GM18870 (cell line): ENCODE measurements at regions not wholly inside any gene's neighbourhood (a gene's known extent, or its start where the extent isn't known, plus 50 kb on each side); places are given as distances from the start of the nearest gene placed in this dataset.
"Not testable (repeated sequence)": the region's sequence is repeated elsewhere in the genome, so short reads cannot be mapped to it uniquely, and the experiment has no call there.

Experiments used
- ATAC-seq: cut with Tn5 transposase; IDR thresholded peaks from one replicate; pipeline ENCODE4 v1.9.1; 2021; ENCODE audit warnings: moderate library complexity; ENCODE audit not compliant: unreplicated experiment

GRCh38 chr6:51285876-51286275, 467.2 kb downstream of the TFAP2B start:
- no peak for ATAC-seq

- ATAC-seq, result no peak
These were observed 470.4 kb downstream of the TFAP2B start for GRCh38 chr6:51289041-51289440.

DNA sequence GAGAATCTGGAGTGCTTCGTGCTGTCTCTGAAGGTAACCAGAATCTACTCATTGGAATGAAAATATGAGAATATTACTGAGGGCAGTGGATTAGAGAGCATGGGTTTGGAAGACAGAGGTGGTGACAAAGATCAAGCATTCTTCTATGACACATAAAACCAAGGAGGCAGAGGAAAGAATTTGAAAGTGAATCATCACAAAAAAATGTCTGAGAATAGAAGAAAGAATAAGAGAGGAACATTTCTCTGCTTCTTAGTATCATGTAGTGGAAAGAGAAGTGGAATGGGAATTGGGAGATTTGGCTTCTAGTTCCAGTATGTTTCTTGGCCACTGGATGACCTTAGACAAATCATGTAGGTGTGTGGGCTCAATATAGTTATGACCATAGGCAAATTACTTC, 474.0 kb downstream of the TFAP2B start:
- ATAC-seq, result no peak

- ATAC-seq, result no peak
These were observed 481.1 kb downstream of the TFAP2B start for GRCh38 chr6:51299621-51300380.

GRCh38 chr6:51300510-51300909, 481.8 kb downstream of the TFAP2B start:
- no peak for ATAC-seq

DNA sequence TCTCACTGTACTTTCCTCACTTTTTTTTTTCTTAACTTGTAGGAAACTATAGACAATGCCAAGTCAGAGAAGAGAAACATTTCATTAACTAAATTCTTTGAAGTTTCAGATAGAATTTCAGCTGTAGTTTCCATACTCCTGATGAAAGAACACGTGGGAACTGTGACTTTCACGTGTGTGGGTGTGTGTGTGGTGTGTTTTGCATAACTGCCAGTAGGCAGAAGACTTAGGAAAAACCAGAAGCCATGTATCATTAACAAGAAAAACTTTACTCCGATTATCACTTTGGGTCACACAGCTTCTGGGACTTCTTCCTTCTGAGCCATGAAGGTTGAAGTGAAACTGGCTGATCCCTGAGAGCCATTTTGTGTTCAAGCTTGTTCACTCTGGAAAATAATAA, 483.3 kb downstream of the TFAP2B start:
- peak; percentile 57 for ATAC-seq

GRCh38 chr6:51302431-51302830, 483.8 kb downstream of the TFAP2B start:
- ATAC-seq, result no peak

DNA sequence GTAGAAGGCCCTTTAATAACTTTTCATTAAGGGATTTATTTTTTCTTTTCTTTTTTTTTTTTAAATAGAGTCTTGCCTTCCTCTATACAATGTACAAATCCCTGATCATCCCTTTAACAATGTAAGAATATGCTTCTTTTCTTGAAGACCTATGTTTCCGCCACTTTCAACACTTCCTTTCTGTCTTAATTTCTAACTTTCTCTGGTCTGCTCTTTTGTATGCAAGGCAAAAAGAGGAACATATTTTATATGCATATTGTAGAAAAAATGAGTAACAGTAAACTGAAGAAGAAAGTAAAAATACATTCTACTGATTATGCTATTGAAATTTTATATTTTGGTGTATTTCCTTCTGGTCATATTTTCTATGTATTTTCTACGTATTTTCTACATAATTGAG, 484.7 kb downstream of the TFAP2B start:
- no peak for ATAC-seq

DNA sequence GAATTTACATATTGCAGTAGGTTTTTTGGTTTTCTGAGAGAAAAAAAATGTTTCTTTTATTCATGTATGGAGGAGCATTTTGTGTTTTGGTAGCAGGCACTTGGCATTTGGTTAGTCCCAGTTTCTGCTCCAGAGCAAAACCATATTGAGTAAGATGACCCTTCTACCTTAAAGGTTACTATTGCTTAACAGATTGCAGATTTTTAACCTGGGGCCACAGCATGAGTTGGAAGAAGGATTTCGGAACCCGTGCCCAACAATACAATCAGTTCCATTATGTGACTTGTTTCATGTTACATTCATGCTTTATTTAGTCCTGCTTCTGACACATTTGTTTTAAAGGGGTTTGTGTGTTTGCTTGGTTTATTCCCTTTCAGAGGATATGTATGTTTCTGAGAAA, 496.3 kb downstream of the TFAP2B start:
- no peak for ATAC-seq

GRCh38 chr6:51318674-51319073, 500.0 kb downstream of the TFAP2B start:
- no peak for ATAC-seq

GRCh38 chr6:51321477-51321876, 502.8 kb downstream of the TFAP2B start:
- not testable (repeated sequence) for ATAC-seq

- ATAC-seq, result no peak
These were observed 503.8 kb downstream of the TFAP2B start for GRCh38 chr6:51322505-51322904.

GRCh38 chr6:51323056-51323455, 504.4 kb downstream of the TFAP2B start:
- no peak for ATAC-seq

DNA sequence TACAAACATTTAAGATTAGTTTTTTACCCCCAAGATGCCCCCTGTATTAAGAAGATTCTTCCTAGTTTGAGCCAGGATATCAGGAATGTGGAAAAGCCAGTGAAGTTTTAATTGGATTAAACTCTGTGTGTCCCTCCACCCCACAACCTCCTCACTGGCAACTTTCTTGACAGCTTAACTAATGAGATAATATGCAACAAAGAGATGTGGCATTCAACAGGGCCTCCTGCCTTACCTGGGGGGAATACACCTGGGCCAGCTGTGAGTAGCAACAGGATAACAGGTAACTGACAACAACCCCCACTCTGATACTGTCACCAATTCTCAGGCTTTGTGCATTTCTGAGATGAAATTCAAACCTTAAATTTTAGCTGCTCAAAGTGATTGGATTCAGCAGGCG, 512.3 kb downstream of the TFAP2B start:
- no peak for ATAC-seq

- no peak for ATAC-seq
These were observed 516.9 kb downstream of the TFAP2B start for GRCh38 chr6:51335543-51335942.

DNA sequence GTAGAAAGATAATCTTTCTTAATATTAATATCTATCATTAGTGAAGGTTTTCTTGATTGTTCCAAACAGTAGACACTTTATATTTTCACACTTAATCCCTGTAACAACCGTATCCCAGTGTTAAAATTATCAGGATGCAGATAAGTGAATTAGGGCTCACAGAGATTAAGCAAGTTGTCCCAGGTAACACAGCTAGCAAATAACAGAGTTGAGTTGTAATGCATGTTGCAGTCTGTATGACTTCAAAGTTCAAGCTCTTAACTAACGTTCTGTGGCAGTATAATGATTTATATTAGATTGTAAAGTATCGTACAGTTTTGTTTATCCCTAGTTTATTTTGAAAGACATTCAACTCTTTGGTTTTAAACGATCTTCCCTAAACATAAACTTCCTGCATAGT, 517.5 kb downstream of the TFAP2B start:
- ATAC-seq, result no peak

- no peak for ATAC-seq
These were observed 518.6 kb downstream of the TFAP2B start for GRCh38 chr6:51337277-51337676.

GRCh38 chr6:51339108-51339507, 520.4 kb downstream of the TFAP2B start:
- no peak for ATAC-seq

DNA sequence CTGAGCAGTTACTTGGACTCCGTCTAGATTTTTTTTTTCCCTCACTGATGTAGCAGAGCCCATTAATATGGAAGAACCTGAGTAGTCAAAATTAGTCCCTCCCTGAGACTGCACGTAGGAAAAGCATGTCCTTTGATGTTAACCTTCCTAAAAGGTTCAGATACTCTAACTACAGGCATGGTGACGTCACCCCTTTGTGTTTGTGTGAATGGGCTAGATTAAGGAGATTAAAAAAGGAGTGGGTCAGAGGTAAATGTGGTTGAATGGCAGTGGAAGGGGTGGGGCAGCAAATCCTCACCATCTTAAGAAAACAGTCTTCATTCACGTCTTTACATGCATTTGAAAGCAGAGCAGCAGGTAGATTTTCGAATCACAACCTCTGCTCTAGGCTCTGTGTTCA, 521.1 kb downstream of the TFAP2B start:
- ATAC-seq, result no peak

GRCh38 chr6:51342393-51342792, 523.7 kb downstream of the TFAP2B start:
- ATAC-seq, result no peak

DNA sequence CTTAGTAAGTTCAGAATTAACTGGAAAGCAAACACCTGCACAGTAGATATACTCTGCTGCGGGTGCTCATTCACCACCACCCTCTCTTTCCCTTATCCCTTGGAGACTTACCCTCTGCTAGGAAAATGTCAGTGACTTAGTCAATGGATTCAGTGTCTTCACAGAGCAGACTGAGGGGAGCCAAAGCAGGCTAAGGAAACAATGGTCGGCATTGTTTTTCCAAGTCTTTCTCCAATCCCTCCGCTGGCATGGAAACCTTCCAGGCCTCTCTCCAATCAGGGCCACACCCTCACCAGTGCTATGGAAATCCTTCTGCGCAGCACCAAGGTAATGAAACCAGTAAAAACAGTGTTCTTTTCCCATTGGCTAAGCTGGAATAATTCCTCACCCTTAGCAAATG, 531.2 kb downstream of the TFAP2B start:
- no peak for ATAC-seq

DNA sequence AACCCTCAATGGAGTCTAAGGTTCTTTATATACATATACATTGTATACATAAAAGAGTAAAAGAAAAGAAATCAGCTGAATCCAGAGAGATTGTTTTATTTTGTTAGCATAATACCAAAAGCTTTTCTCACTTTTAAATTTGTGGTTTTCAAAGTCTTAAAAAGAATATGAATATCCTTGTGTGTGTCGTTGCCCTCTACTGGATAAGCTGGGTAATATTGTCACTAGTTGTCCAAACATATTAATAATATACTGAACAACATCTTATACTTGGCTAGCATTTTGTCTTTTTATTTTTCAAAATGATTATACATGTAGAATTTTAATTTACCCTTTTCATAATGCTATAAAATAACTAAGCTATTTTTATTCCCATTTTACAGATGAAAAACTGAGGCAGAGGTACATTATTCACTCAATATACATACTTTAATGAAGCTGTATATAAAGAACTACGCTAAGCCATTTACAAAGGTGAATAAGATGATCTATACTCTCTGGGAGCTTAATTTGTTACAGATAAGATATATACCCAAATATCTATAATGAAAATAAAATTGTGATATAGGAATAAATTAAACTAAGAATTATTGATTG, 531.7 kb downstream of the TFAP2B start:
- no peak for ATAC-seq

GRCh38 chr6:51352506-51353029, 533.9 kb downstream of the TFAP2B start:
- ATAC-seq, result no peak
